B cell (primary cell): ENCODE measurements at regions not wholly inside any gene's neighbourhood (a gene's known extent, or its start where the extent isn't known, plus 50 kb on each side); places are given as distances from the start of the nearest gene placed in this dataset.

ENCODE experiments used
- CTCF ChIP-seq: fragments of 200-600 bp; IDR thresholded peaks from one replicate; pipeline ENCODE4 v1.8.0; 2022; ENCODE audit warnings: antibody characterized with exemption, mild to moderate bottlenecking
- EZH2 ChIP-seq: IDR thresholded peaks from 2 replicates; pipeline ENCODE4 v1.6.1; 2012; ENCODE audit warnings: borderline replicate concordance, low read depth, mild to moderate bottlenecking, moderate library complexity, low read length; ENCODE audit not compliant: insufficient read depth, poor library complexity, severe bottlenecking

DNA sequence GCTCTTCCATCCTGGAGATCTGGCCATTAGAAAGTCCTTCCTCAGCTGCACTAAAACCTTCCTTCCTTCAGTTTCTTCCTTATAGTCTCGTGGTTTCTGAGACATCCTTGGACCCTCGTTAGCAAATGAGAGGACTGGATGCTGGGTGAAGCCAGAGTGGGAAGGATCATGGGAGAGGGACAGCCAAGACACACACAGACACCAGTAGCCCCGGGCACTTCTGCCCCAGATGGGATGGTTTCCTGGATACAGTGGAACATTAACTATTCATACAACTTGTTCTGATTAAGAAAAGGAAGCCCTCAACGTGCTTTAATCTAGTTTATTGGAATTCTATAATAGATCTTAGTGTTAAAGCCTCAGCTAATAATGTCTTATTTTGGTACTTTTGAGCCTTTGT, 125.5 kb downstream of the SEC61B start:
- TF ChIP-seq CTCF = no peak
- no peak for TF ChIP-seq EZH2
